ENCODE measurements at regions not wholly inside any gene's neighbourhood (a gene's known extent, or its start where the extent isn't known, plus 50 kb on each side); places are given as distances from the start of the nearest gene placed in this dataset.
"Not testable (repeated sequence)": the region's sequence is repeated elsewhere in the genome, so short reads cannot be mapped to it uniquely, and the experiment has no call there.

GRCh38 chrX:74063426-74064155 lies 211.1 kb upstream of the XIST start:
- Mint-ChIP-seq H3K27me3 (no peaks in the 10 kb centered on the region), H3K4me3 (no peak overlapping the region), H3K36me3 (peaks cover 2% of the 10 kb centered on the region), H3K4me1 (peaks cover 5% of the 10 kb centered on the region), H3K27ac (no peak overlapping the region), H3K9me3 (peaks cover 2% of the 10 kb centered on the region)
- no peak for DNase-seq

GRCh38 chrX:74061879-74062278 lies 209.4 kb upstream of the XIST start:
- H3K4me1 Mint-ChIP-seq: peaks cover 5% of the 10 kb centered on the region
- no peak overlapping the region for H3K4me3 Mint-ChIP-seq
- no peaks in the 10 kb centered on the region for H3K9me3 Mint-ChIP-seq
- no peaks in the 10 kb centered on the region for H3K27me3 Mint-ChIP-seq
- H3K36me3 Mint-ChIP-seq: no peaks in the 10 kb centered on the region
- no peak overlapping the region for H3K27ac Mint-ChIP-seq
- no peak for DNase-seq

- no peak for DNase-seq
- peaks cover 8% of the 10 kb centered on the region for H3K9me3 Mint-ChIP-seq
- no peaks in the 10 kb centered on the region for H3K4me1 Mint-ChIP-seq
- H3K27me3 Mint-ChIP-seq: no peaks in the 10 kb centered on the region
- no peak overlapping the region for H3K4me3 Mint-ChIP-seq
- H3K27ac Mint-ChIP-seq: no peak overlapping the region
- peaks cover 5% of the 10 kb centered on the region for H3K36me3 Mint-ChIP-seq
Observed at GRCh38 chrX:74049126-74049525, 196.6 kb upstream of the XIST start.

- H3K9me3 Mint-ChIP-seq, H3K27ac Mint-ChIP-seq, DNase-seq, H3K27me3 Mint-ChIP-seq, H3K36me3 Mint-ChIP-seq, H3K4me1 Mint-ChIP-seq, H3K4me3 Mint-ChIP-seq: not testable (repeated sequence)
Observed at GRCh38 chrX:74034066-74034465, 181.6 kb upstream of the XIST start.

- DNase-seq, H3K4me1 Mint-ChIP-seq, H3K9me3 Mint-ChIP-seq, H3K4me3 Mint-ChIP-seq, H3K27ac Mint-ChIP-seq, H3K36me3 Mint-ChIP-seq, H3K27me3 Mint-ChIP-seq: not testable (repeated sequence)
Observed at GRCh38 chrX:74031527-74031926, 179.0 kb upstream of the XIST start.

GRCh38 chrX:74030766-74031165 lies 178.3 kb upstream of the XIST start:
- not testable (repeated sequence) for H3K27ac Mint-ChIP-seq, H3K36me3 Mint-ChIP-seq, H3K27me3 Mint-ChIP-seq, H3K9me3 Mint-ChIP-seq, H3K4me1 Mint-ChIP-seq, H3K4me3 Mint-ChIP-seq, DNase-seq

- DNase-seq, H3K27me3 Mint-ChIP-seq, H3K4me3 Mint-ChIP-seq, H3K9me3 Mint-ChIP-seq, H3K36me3 Mint-ChIP-seq, H3K4me1 Mint-ChIP-seq, H3K27ac Mint-ChIP-seq: not testable (repeated sequence)
Observed at GRCh38 chrX:74025145-74025544, 172.6 kb upstream of the XIST start.

GRCh38 chrX:74023203-74023602 lies 170.7 kb upstream of the XIST start:
- no peaks in the 10 kb centered on the region for H3K4me1 Mint-ChIP-seq
- no peak overlapping the region for H3K27ac Mint-ChIP-seq
- H3K36me3 Mint-ChIP-seq: peaks cover 3% of the 10 kb centered on the region
- H3K27me3 Mint-ChIP-seq: no peaks in the 10 kb centered on the region
- no peak overlapping the region for H3K4me3 Mint-ChIP-seq
- H3K9me3 Mint-ChIP-seq: peaks cover 5% of the 10 kb centered on the region
- no peak for DNase-seq

- Mint-ChIP-seq H3K4me3 (no peak overlapping the region), H3K36me3 (no peaks in the 10 kb centered on the region), H3K9me3 (no peaks in the 10 kb centered on the region), H3K27ac (no peak overlapping the region), H3K4me1 (no peaks in the 10 kb centered on the region), H3K27me3 (no peaks in the 10 kb centered on the region)
- no peak for DNase-seq
Observed at GRCh38 chrX:74018253-74018652, 165.7 kb upstream of the XIST start.

- H3K9me3 Mint-ChIP-seq: no peaks in the 10 kb centered on the region
- H3K36me3 Mint-ChIP-seq: no peaks in the 10 kb centered on the region
- H3K27ac Mint-ChIP-seq: no peak overlapping the region
Observed at GRCh38 chrX:74015379-74016019, 163.0 kb upstream of the XIST start.

GRCh38 chrX:74009041-74009440 lies 156.5 kb upstream of the XIST start:
- Mint-ChIP-seq H3K9me3 (peaks cover 9% of the 10 kb centered on the region), H3K27ac (no peak overlapping the region), H3K4me3 (no peak overlapping the region), H3K4me1 (no peaks in the 10 kb centered on the region), H3K36me3 (peaks cover 19% of the 10 kb centered on the region), H3K27me3 (no peaks in the 10 kb centered on the region)
- DNase-seq: no peak

More at GRCh38 chrX:74015379-74016019, 163.0 kb upstream of the XIST start:
- DNase-seq: peak; percentile 26
- Mint-ChIP-seq H3K27me3 (no peaks in the 10 kb centered on the region), H3K4me3 (no peak overlapping the region), H3K4me1 (no peaks in the 10 kb centered on the region)

GRCh38 chrX:73992019-73992418 lies 139.5 kb upstream of the XIST start:
- Mint-ChIP-seq H3K4me1 (peaks cover 2% of the 10 kb centered on the region), H3K36me3 (peaks cover 43% of the 10 kb centered on the region), H3K27ac (no peak overlapping the region), H3K27me3 (no peaks in the 10 kb centered on the region), H3K9me3 (peaks cover 3% of the 10 kb centered on the region), H3K4me3 (no peak overlapping the region)
- DNase-seq: no peak

GRCh38 chrX:73987166-73987565 lies 134.7 kb upstream of the XIST start:
- no peak overlapping the region for H3K4me3 Mint-ChIP-seq
- no peak for DNase-seq
- no peaks in the 10 kb centered on the region for H3K27me3 Mint-ChIP-seq
- H3K27ac Mint-ChIP-seq: no peak overlapping the region
- no peaks in the 10 kb centered on the region for H3K9me3 Mint-ChIP-seq
- peaks cover 2% of the 10 kb centered on the region for H3K4me1 Mint-ChIP-seq
- peaks cover 23% of the 10 kb centered on the region for H3K36me3 Mint-ChIP-seq

- Mint-ChIP-seq H3K4me3 (no peak overlapping the region), H3K27ac (no peak overlapping the region), H3K27me3 (no peaks in the 10 kb centered on the region), H3K9me3 (no peaks in the 10 kb centered on the region), H3K36me3 (peaks cover 4% of the 10 kb centered on the region), H3K4me1 (peaks cover 33% of the 10 kb centered on the region)
- DNase-seq: no peak
Observed at GRCh38 chrX:73979551-73980131, 127.1 kb upstream of the XIST start.

GRCh38 chrX:73977542-73978169 lies 125.1 kb upstream of the XIST start:
- Mint-ChIP-seq H3K27me3 (no peaks in the 10 kb centered on the region), H3K27ac (peak overlapping the region; percentile 69), H3K36me3 (peaks cover 6% of the 10 kb centered on the region), H3K9me3 (no peaks in the 10 kb centered on the region), H3K4me1 (peaks cover 36% of the 10 kb centered on the region), H3K4me3 (peak overlapping the region; percentile 32)
- no peak for DNase-seq

Measured in activated naive CD8-positive, alpha-beta T cell treated with anti-CD3 and anti-CD28 coated beads for 36 hours (primary cell).